HG02610 (cell line): ENCODE measurements at regions not wholly inside any gene's neighbourhood (a gene's known extent, or its start where the extent isn't known, plus 50 kb on each side); places are given as distances from the start of the nearest gene placed in this dataset.

Experiments used
- ATAC-seq: cut with Tn5 transposase; IDR thresholded peaks from one replicate; pipeline ENCODE4 v1.9.1; 2021; ENCODE audit warnings: mild to moderate bottlenecking, moderate library complexity; ENCODE audit not compliant: unreplicated experiment

DNA sequence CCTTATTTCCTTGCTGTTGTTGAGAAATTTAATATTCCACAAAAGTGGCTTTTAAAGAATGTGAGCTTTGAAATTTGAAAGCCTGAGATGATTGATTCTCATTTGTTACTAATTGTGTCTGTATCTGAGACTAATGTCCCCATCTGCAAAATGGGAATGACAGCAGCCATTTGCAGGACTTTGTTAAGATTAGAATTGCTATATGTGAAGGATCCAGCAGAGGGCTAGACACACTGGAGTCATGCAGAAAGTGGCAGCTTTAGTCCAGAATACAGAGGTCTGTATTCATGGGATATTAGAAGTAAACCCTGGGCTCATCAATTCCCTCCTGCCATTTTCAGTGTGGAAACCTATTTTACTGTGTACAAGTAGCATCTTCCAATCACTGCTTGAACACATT is 296.5 kb upstream of the GYPC start:
- peak; percentile 62 for ATAC-seq

DNA sequence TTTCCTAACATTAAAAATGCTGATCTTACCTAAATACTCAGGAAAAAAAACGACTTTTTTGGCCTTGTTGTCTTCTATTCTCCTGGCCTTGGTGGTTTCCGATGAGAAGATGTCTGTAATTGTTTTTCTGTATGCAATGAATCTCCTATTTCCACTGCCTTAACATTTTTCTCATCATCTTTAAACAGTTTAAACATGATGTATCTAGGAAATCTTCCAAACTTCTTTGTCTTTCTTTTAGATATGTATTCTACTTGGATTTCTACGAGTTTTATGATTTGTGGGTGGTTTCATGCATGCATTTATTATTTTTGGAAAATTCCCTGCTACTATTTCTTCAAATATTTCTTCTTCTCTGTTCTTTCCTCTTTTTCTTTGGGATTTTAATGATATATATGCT is 288.6 kb upstream of the GYPC start:
- ATAC-seq = no peak

DNA sequence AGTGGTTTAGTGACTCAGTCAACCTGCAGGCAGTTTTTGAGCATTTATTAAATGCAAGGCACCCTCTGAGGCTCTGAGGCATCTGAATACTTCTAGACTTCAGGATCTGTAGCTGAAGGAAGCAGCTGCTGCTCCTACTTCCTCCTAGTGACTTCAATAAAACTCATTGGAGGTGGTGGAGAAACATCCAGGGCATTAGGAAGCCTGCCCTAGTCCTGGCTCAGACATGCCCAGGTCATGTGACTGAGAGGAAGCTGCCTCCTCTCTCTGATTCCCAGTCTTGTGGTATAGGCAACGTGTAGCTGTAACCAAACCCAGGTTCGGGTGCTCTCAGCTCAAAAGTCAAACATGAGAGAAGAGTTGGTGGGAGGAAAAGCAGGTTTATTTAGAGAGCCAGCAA is 287.2 kb upstream of the GYPC start:
- ATAC-seq = no peak

DNA sequence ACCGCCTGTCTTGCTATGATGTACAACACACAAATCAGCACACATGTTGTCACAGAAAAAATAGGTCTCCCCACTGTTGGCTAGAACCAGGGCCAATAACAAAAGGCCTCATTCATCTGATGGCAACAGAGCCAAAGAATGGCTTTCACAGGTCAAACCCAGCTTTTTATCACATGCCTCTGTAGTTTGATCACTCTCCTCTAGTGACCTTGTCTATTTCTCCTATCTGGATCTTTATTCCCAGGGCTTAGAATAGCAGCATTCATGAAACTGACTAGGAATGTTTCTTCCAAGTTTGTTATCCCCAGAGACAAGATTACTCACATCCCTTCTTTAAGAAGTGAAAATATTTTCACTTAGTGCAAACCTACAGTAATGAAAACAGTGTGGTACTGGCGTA is 285.8 kb upstream of the GYPC start:
- ATAC-seq = no peak

DNA sequence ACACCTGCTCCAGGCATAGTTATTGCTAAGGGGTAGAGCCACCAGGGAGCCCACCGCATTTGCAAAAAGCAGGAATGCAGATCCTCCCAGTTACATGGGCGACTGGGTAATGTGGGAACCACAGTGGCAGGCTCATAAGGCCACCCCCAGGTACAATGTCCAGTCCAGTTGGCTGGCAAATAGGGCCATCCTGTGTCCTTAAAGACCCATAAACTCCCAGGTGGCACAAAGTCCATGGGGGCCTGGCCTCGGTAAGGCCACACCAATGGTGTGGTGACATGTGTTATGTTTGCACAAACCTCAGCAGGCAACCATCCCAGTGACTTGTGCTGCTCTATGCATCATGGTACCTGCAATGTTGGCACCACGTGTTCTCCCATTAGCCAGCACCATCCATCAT is 283.6 kb upstream of the GYPC start:
- ATAC-seq = no peak

DNA sequence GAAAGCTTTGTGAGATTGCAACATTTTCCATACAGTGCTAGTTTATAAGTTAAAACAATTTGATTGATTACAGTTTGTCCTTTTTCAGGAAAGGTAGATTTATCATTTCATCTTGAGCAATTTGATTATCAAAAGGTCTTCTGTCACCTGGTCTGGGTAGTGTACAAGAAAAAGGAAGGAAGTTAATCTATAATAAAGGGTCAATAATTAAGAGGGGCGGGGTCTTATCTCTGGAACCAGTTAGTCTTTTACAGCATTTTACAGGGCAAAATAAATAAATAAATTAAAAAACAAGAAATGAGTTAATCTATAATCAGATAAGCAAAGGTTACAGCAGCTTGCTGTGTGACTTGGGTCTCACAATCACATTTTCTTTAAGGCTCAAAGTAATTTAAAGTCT is 277.8 kb upstream of the GYPC start:
- ATAC-seq = no peak

DNA sequence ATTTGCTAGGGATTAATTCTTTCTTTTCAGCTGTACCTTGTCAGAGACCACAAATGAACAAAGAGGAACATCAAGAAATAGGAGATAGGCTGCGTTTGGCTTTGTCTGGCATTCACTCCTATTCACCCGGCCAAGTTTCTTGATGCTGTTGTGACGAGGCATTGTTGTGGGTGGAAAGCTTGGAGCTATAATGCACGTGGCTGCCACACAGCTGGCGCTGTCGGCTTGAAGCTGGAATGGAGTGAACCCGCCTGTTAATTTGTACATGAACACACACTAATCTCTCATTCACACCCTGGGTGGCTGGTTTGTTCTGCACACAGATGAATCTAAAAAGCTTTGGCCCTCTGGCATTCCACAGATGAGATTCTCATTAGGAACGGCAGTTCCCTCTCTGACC is 274.9 kb upstream of the GYPC start:
- no peak for ATAC-seq

DNA sequence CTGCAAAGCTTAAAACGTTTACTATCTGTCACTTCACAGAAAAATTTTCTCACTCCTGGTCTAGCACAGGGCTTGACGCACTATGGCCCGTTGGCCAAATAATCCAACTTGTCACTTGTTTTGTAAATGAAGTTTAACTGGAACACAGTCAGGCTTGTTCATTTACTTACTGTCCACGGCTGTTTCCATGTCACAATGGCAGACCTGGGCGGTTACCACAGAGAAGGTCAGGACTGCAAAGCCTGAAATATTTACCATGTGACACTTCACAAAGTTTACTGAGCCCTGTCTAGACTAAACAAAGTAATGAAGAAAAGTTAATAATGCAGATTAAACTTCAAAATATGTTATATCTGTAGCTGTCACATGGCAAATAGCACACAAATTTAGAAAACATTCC is 273.0 kb upstream of the GYPC start:
- no peak for ATAC-seq

DNA sequence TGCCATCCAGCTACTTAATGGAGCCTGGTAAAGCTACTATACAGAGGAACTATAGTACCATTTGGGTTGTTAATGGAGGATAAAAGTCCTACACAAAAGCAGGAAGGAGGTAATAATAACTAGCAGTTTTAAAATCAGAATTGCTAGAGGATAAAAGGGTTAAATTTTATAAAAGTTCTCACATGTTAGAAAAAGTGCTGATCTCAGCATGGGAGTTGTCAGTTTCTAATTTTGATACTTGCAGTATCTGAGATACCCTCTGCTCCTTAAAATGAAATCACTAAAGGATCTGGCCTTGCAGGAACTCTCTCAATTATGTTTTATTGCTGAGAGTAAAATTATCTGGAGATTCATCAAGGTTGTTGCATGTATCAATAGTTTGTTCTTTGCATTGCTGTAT is 272.2 kb upstream of the GYPC start:
- no peak for ATAC-seq

DNA sequence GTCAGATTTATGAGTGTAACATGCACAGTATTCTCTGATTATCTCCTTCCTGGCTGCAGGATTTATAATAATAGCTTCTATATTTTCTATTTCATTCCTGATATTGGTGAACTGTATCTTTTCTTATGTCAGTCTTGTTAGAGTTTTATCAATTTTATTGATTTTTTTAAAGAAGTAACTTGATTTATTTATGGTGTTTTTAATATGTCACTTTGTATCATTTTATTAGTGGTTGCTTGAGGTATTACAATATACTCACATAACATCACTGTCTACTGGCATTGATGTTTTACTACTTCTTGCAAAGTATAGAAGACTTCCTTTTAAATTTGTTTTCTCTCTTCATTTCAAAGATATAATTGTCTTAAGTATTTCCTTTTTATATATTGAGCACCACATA is 270.5 kb upstream of the GYPC start:
- ATAC-seq = no peak

DNA sequence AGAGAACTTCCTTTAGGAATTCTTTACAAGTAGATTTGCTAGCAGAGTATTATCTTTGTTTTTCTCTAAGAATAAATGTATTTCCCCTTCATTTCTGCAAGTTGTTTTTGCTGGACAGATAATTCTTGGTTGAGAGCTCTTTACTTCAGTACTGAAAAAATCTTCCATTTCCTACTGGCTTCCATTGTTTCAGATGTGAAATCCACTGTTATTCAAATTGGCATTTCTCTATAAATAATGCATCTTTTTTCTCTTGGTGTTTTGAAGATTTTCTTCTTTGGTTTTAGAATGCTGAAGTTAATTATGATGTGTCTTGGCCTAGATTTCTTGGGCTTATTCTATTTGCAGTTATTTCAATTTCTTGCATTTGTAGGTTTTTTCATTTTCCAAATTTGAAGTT is 270.0 kb upstream of the GYPC start:
- no peak for ATAC-seq

DNA sequence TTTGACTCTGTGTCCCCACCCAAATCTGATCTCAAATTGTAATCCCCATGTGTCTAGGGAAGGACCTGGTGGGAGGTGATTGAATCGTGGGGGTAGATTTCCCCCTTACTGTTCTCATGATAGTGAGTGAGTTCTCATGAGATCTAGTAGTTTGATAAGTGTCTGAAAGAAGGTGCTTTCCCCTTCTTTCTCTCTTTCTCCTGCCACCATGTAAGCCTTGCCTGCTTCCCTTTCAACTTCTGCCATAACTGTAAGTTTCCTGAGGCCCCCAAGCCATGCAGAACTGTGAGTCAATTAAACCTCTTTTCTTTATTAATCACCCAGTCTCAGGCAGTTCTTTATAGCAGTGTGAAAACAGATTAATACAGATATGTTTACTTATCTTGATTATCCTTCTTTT is 266.5 kb upstream of the GYPC start:
- no peak for ATAC-seq

DNA sequence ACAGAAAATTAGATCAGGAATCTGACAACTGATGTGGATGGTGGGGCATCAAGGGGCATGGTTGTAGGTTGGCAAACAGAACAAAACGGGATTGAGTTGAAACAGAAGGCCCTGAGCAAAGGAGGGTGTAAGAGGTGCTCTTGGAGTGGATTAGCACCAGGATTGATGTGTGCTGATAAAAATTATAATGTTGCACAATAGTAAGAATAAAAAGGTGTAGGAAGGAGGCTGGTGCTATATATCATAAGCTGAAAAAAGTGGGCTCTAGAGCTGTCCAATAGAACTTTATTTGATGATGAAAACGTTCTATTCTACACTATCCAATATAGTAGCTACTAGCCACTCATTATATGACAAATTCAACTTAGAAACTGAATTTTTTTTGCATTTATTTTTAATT is 263.1 kb upstream of the GYPC start:
- no peak for ATAC-seq

DNA sequence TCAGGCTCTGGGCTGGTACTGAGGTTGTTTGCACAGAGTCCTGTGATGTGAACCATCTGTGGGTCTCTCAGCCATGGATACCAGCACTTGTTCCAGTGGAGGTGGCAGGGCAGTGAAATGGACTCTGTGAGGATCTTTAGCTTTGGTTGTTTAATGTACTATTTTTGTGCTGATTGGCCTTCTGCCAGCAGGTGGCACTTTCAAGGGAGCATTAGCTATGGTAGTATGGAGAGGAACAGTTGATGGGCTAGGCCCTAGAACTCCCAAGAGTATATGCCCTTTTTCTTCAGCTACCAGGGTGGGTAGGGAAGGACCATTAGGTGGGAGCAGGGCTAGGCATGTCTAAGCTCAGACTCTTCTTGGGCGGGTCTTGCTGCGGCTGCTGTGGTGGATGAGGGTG is 257.0 kb upstream of the GYPC start:
- ATAC-seq = no peak

DNA sequence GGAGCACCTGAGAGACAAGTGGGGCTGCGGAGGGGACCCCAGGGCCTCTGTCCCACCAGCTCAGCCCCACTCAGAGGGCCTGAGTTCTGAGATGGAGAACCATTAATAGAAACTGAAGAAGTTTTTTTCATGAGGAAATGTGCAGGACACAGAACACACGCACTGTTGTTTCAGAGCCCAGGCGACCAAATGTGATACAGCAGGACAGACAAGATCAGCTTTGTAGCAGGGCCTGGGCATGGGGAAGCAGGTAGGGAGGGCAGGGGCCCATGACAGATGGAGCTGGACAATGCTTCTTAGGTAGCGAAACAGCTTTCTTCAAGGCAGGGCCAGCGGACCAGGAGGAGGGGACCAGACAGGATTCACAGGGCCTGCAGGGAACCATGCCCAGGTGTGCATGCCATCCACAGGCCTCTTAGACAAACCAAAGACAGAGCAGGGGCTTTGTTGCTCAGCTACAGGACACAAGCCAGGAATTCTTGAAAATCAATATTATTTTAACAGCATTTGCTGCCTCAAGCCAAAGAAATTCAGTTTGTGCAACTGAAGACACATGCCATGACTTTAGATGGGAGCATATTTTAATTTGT is 252.8 kb upstream of the GYPC start:
- no peak for ATAC-seq

DNA sequence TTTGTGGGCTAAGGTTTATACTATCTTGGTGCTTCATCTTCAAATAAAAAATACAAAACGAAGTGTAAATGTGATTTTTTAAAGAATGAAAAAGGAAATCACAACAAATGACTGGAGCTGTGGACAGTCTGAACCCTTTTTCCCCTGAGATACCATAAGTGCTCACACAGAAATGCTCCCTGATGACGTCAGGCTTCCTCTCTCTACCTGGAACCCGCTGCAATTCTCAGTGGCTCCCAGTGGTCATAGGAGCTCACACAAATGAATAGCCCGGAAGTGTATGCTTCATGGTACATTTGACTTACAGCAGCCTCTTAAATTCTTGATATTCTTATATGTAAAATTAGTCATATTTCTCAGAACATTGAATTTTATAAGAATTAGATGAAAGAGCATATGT is 249.7 kb upstream of the GYPC start:
- ATAC-seq = no peak

DNA sequence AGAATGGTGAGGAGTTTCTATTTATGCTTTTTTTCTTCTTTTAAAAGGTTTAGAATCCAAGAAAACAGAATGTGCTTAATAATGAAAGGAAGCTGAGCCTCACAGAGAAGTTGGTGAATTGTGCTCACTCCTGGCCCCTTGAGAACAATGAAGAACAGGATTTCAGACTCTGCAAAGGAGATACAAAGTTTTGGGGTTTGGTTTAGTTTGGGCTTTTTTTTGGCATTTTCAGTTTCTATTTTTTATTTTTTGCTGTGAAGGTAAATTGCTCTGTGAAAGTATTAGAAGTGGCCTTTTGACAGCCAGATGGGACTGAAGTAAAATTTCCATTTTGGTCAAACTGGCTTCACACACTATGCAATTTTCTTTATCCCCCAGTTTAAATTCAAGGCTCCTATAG is 247.3 kb upstream of the GYPC start:
- no peak for ATAC-seq

DNA sequence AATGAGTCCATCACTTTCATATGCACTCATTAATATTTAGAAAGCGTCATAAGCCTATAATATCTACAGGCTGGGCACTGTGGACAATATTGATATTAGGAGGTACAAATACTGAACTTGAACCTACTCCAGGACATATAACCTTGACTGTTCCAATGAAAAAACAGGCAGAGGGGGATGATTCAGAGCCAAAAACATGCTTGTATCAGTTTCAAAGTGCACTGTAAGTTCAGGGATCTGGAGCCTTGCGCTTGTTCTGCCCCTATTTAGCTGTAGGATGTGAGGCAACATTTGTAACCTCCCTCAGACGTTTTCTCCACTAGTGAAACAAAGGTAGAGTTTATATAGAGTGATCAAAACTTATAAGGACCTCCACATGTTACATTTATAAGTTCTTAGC is 246.1 kb upstream of the GYPC start:
- ATAC-seq = no peak

DNA sequence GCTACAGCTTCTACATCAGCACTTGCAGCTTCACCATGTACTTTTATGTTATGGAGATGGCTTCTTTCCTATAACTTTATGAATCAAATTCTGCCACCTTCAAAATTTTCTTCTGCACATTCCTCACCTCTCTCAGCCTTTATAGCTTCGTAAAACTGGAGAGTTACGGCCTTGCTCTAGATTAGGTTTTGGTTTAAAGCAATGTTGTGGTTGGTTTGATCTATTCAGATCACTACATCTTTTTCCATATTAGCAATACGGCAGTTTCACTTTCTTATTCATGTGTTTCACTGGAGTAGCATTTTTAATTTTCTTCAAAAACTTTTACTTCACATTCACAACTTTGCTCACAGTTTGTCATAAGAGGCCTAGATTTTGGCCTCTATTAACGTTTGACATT is 242.9 kb upstream of the GYPC start:
- ATAC-seq = peak; percentile 68

DNA sequence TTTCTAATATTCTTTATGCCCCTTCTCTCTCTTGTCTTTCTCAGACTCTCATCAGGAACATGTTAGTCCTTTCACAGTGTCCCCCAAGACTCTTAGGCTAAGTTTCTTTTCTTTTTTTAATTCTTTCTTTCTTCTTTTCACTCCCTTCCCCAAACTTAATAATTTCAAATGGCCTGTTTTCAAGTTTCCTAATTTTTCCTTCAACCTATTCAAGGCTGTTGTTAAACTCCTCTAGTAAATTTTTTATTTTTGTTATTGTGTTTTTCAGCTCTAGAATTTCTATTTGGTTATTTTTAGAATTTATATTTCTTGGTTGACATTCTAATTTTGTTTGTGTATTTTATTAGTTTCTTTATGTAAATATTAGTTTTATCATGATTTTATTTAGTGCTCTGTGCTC is 236.6 kb upstream of the GYPC start:
- ATAC-seq = no peak

DNA sequence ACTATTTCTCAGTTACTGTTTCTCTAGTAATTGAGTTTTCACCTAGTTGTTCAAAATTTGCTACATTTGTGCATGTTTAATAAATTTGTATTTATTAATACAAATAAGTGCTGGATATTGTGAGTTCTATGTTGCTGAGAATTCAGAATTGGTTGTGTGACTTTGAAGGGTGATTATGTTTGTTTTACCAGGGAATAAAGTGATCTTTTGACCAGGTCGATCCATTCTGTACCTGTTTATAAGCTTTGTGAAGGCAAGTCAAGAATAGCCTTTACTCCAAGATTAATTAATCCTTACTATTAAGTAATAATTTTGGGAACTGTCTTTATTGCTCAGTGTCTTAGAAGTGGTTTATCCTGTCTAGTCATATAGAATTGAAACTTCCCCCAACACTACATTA is 230.0 kb upstream of the GYPC start:
- ATAC-seq = no peak

DNA sequence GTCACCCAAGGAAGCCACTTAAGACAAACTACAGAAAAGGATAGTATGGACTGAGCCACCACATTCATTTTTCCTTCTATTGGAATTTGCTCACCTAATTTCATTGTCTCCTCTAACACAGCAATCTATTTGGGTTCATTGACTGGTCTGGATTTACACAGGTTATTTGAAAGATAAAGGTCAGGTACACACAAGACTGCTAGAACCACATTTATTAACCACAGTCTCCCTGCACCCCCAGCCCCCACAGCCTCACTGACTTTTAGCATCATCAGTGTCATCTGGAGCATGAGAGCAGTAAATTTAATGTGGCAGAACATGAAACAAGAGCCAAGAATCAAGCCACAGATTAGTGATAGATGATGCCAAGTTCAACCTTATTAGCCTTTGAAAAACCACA is 226.9 kb upstream of the GYPC start:
- no peak for ATAC-seq

DNA sequence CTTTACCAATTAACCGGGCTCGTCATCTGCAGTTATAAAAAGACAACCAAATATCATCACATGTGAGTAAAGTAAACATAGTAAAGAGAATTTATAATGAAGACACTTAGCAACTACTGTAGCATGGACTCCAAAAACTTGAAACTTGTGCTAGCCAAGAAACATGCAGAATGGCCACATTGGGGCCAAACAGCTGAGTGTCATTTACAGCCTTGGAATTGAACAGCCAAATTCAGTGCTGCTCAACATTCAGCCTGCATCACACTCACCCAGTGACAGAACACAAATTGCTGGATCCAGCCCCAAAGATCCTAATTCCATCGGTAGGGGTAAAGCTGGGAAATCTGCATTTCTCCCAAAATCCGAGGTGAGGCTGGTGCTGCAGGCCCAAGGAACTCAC is 224.8 kb upstream of the GYPC start:
- no peak for ATAC-seq

DNA sequence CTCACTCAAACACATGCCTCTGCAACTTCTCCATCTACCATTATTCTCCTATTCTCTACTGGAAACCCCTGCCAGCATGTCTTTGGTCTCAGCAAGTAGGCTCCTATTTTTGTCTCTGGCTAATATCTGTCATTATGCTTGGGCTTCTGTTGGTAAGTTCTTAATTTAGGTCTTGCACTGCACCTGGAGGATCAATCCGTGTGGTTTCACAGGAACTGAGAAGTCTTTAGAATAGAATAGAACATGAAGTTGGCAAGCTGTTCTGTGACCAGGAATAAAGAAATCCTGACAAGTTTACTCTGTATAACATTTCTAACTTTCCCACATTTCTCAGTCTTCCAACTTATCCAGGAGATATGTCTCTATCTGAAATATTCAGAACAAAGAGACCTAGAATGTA is 219.5 kb upstream of the GYPC start:
- ATAC-seq = no peak
